GM12873 (cell line): ENCODE measurements at regions not wholly inside any gene's neighbourhood (a gene's known extent, or its start where the extent isn't known, plus 50 kb on each side); places are given as distances from the start of the nearest gene placed in this dataset.

Experiments used
- CTCF ChIP-seq: IDR thresholded peaks from 2 replicates; pipeline ENCODE4 v1.5.1; 2012; ENCODE audit warnings: low read depth, mild to moderate bottlenecking, moderate library complexity, low read length, control low read depth; ENCODE audit not compliant: insufficient read depth; ENCODE audit errors: missing control alignments

GRCh38 chr6:159104931-159105330 lies 60.1 kb upstream of the TAGAP start:
- no peak for TF ChIP-seq CTCF

DNA sequence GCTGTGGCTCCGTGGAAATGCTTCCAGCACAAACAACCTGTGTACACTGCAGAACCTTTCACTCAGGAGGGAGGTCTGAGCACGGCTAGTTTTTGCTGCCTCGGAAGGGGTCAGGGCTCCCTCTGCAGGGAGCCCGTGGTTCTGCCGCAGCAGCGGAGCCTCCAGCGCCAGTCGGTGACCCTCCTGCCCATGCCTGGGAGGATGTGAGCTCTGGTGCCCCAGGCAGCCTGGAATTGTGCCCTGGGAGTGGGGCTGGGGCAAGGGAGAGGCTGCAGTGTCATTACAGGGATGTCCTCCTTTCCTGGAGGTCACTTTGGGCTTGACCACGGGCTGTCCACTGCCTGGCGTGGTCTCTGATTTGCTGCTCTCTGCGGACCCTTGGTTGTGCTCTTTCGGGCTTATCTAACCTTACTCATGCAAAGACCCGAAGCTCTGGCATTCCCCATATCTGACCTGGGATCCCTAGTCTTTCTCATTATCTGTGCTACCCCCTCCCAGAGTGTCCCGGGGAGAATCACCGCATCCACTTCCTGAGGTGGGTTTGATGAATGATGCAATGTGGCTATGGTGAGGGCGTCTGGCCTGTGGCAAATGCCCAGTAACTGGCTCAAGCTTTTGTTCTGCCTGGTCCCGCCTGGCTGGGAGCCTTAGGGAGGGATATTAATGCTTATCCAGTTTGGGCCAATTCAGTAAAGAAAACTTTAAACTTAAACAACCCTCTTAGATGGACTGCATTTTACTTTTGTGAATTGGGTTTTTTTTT lies 59.6 kb upstream of the TAGAP start:
- TF ChIP-seq CTCF = peak; percentile 98

GRCh38 chr6:159103396-159104162 lies 58.8 kb upstream of the TAGAP start:
- no peak for TF ChIP-seq CTCF

DNA sequence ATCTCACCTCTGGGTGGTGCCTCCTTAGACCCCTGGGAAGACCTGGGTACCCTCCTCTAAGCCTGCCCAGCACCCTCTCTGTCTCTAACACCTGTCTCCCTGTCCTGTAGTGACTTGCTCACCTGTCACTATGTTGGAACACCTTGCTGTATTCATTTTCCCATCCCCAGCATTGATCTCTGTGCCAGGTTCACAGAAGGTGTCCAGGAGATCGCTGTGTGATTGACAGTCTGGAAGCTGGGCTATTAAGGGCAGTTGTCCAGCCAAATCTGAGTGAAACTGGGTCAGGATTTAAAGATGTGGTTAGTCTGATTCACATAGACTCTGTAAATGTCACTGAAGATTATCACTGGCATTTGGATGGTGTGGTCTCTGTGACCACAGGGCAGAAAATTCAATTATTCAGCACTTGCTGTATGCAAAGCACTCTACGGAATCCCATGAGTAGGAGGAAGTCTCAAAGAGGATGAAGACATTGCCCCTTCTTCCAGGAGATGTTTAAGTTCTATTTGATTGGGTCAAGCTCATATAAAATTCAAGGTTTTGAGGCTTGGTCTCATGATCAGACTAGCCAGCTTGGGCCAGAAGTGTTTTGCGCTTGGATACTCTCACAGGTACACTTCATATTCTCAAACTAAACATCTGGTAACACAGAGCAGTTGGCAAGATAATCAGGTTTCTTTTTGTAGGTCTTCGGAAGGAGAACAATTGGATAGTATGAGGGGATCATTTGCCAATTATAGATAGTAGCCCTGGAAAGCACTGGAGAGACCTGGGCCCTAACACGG lies 57.8 kb upstream of the TAGAP start:
- no peak for TF ChIP-seq CTCF

GRCh38 chr6:159101656-159102055 lies 56.9 kb upstream of the TAGAP start:
- TF ChIP-seq CTCF = no peak

GRCh38 chr6:159100395-159101182 lies 55.8 kb upstream of the TAGAP start:
- no peak for TF ChIP-seq CTCF

DNA sequence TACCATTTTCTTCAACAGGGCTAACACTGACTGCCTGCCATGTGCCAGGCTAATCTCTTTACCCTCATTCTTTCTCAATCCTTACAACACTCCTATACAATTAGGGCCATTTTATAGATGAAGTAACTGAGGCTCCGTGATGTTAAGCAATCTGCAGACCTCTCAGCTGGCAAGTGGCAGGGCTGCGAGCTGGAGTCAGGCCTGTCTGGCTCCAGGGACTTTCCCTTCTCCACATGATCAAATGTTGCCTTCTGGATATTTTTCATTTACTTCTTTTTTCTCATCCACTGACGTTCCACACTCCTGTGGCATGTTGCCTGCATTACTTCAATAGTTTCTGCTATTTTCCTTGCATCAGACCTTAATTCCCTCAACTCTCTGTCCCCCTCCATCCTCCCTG lies 55.2 kb upstream of the TAGAP start:
- TF ChIP-seq CTCF = no peak
